ENCODE measurements at regions not wholly inside any gene's neighbourhood (a gene's known extent, or its start where the extent isn't known, plus 50 kb on each side); places are given as distances from the start of the nearest gene placed in this dataset.

GRCh38 chr4:8728536-8729407, 136.2 kb downstream of the CPZ start:
- TF ChIP-seq EP300 (IDR thresholded peaks at IDR 0.05) (no peak), CTCF (IDR thresholded peaks at IDR 0.05) (no peak)

Measured in tibial nerve (tissue), 4 donors.